GM23338 (cell line): ENCODE measurements at regions not wholly inside any gene's neighbourhood (a gene's known extent, or its start where the extent isn't known, plus 50 kb on each side); places are given as distances from the start of the nearest gene placed in this dataset.

ENCODE experiments used
- CREB1 ChIP-seq: fragments of 250-450 bp; sonication (Bioruptor Pico); IDR thresholded peaks from 2 replicates; pipeline ENCODE4 v1.5.0; 2020; ENCODE audit warnings: low read depth, mild to moderate bottlenecking, moderate library complexity
- EZH2 ChIP-seq: fragments of 200-600 bp; sonication (generic); IDR thresholded peaks from one replicate; pipeline ENCODE4 v1.8.0; 2017; ENCODE audit warnings: antibody characterized with exemption, mild to moderate bottlenecking, low read depth; ENCODE audit not compliant: unreplicated experiment
- EZH2phosphoT487 ChIP-seq: fragments of 200-600 bp; sonication (generic); IDR thresholded peaks from one replicate; pipeline ENCODE4 v1.8.1; 2018; ENCODE audit warnings: antibody characterized with exemption; ENCODE audit not compliant: unreplicated experiment
- JUNB ChIP-seq: IDR thresholded peaks from one replicate; pipeline ENCODE4 v1.6.1; 2016; ENCODE audit warnings: antibody characterized with exemption; ENCODE audit not compliant: unreplicated experiment
- NANOG ChIP-seq: IDR thresholded peaks from 2 replicates; pipeline ENCODE4 v1.6.1; 2016; ENCODE audit warnings: antibody characterized with exemption, borderline replicate concordance
- POLR2AphosphoS5 ChIP-seq: IDR thresholded peaks from 2 replicates; pipeline ENCODE4 v1.6.1; 2016; ENCODE audit warnings: antibody characterized with exemption, low read depth
- ZNF114 ChIP-seq: fragments of 250-450 bp; sonication (Bioruptor Pico); IDR thresholded peaks from 2 replicates; pipeline ENCODE4 v1.5.0; 2020; ENCODE audit warnings: mild to moderate bottlenecking, moderate library complexity
- TF ChIP-seq, protein P1 (sequence below): IDR thresholded peaks from one replicate; pipeline ENCODE4 v1.6.1; 2018; ENCODE audit warnings: antibody characterized with exemption; ENCODE audit not compliant: unreplicated experiment
- TF ChIP-seq, protein P2 (sequence below), 2 experiments: fragments of 200-600 bp in 1 of 2; sonication (generic) in 1 of 2; conservative IDR thresholded peaks; 2 replicates each; pipeline versions ENCODE4 v1.5.1 to v1.6.1; 2016 to 2017; ENCODE audit warnings: antibody characterized with exemption in 2 of 2, low read depth in 2 of 2, mild to moderate bottlenecking in 2 of 2, moderate library complexity in 1 of 2

DNA sequence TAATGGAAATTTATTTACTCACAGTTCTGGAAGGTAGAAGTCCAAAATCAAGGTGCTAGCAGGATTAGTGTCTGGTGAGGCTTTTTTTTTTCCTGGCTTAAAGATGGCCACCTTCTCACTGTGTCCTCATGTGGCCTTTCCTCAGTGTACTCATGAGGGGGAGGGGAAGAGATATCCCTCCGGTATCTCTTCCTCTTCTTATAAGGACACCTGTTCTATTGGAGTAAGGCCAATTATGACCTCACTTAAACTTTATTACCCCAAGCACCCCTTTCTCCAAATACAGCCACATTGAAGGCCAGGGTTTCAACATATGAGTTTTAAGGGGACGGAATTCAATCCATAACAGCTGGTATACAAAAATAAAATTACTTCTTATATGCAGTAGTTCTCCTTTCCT lies 203.7 kb upstream of the C1orf87 start:
- TF ChIP-seq, protein P1, sequence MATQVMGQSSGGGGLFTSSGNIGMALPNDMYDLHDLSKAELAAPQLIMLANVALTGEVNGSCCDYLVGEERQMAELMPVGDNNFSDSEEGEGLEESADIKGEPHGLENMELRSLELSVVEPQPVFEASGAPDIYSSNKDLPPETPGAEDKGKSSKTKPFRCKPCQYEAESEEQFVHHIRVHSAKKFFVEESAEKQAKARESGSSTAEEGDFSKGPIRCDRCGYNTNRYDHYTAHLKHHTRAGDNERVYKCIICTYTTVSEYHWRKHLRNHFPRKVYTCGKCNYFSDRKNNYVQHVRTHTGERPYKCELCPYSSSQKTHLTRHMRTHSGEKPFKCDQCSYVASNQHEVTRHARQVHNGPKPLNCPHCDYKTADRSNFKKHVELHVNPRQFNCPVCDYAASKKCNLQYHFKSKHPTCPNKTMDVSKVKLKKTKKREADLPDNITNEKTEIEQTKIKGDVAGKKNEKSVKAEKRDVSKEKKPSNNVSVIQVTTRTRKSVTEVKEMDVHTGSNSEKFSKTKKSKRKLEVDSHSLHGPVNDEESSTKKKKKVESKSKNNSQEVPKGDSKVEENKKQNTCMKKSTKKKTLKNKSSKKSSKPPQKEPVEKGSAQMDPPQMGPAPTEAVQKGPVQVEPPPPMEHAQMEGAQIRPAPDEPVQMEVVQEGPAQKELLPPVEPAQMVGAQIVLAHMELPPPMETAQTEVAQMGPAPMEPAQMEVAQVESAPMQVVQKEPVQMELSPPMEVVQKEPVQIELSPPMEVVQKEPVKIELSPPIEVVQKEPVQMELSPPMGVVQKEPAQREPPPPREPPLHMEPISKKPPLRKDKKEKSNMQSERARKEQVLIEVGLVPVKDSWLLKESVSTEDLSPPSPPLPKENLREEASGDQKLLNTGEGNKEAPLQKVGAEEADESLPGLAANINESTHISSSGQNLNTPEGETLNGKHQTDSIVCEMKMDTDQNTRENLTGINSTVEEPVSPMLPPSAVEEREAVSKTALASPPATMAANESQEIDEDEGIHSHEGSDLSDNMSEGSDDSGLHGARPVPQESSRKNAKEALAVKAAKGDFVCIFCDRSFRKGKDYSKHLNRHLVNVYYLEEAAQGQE: no peak
- TF ChIP-seq, protein P2, sequence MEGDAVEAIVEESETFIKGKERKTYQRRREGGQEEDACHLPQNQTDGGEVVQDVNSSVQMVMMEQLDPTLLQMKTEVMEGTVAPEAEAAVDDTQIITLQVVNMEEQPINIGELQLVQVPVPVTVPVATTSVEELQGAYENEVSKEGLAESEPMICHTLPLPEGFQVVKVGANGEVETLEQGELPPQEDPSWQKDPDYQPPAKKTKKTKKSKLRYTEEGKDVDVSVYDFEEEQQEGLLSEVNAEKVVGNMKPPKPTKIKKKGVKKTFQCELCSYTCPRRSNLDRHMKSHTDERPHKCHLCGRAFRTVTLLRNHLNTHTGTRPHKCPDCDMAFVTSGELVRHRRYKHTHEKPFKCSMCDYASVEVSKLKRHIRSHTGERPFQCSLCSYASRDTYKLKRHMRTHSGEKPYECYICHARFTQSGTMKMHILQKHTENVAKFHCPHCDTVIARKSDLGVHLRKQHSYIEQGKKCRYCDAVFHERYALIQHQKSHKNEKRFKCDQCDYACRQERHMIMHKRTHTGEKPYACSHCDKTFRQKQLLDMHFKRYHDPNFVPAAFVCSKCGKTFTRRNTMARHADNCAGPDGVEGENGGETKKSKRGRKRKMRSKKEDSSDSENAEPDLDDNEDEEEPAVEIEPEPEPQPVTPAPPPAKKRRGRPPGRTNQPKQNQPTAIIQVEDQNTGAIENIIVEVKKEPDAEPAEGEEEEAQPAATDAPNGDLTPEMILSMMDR (conservative IDR thresholded peaks at IDR 0.05; ENCODE audit: low read depth in 2 of 2): no peak
- TF ChIP-seq EZH2: no peak
- TF ChIP-seq JUNB: no peak
- no peak for TF ChIP-seq ZNF114 (CRISPR knock-in tag)
- no peak for TF ChIP-seq CREB1 (CRISPR knock-in tag)
- TF ChIP-seq POLR2AphosphoS5: no peak
- TF ChIP-seq EZH2phosphoT487: no peak
- no peak for TF ChIP-seq NANOG
